HAP-1 (cell line): ENCODE measurements at regions not wholly inside any gene's neighbourhood (a gene's known extent, or its start where the extent isn't known, plus 50 kb on each side); places are given as distances from the start of the nearest gene placed in this dataset.

Source experiments
- DNase-seq, 2 experiments: peaks; one replicate each; pipeline ENCODE4 v3.0.0-alpha.2; 2016 to 2020; ENCODE audit warnings: low spot score in 2 of 2
- H3K27me3 ChIP-seq: fragments of 250-450 bp; sonication (Bioruptor Pico); 2 replicates; pipeline ENCODE4 v1.5.1; 2020; ENCODE audit warnings: low read depth, mild to moderate bottlenecking, moderate library complexity
- H3K36me3 ChIP-seq: fragments of 250-450 bp; sonication (Bioruptor Pico); replicated peaks from 2 replicates; pipeline ENCODE4 v1.5.1; 2020; ENCODE audit warnings: mild to moderate bottlenecking
- H3K4me1 ChIP-seq: fragments of 250-450 bp; sonication (Bioruptor Pico); 2 replicates; pipeline ENCODE4 v1.5.1; 2020; ENCODE audit warnings: mild to moderate bottlenecking
- H3K4me3 ChIP-seq: fragments of 250-450 bp; sonication (Bioruptor Pico); 2 replicates; pipeline ENCODE4 v1.5.1; 2020; ENCODE audit warnings: mild to moderate bottlenecking, moderate library complexity
- H3K9me3 ChIP-seq: fragments of 250-450 bp; sonication (Bioruptor Pico); 2 replicates; pipeline ENCODE4 v1.5.1; 2020; ENCODE audit warnings: mild to moderate bottlenecking, moderate library complexity
- in situ Hi-C: fragments of 300-500 bp; cut with MboI; formaldehyde crosslinking; loops from 3 replicates; pipeline ENCODE4 v1.14.3; 2020; ENCODE audit warnings: low sequenced_read_pairs, inconsistent platforms, mixed read lengths

GRCh38 chr10:58967551-58968388 is 208.7 kb upstream of the PHYHIPL start:
- in situ Hi-C loops: loop anchor here (25.0 kb wide), 2 partner anchors 245 to 845 kb away; no protein-coding TSS in a partner anchor
- H3K36me3 ChIP-seq: no peaks in the 10 kb centered on the region
- H3K27me3 ChIP-seq: no peaks in the 10 kb centered on the region
- no peak overlapping the region for H3K4me3 ChIP-seq
- peaks cover 13% of the 10 kb centered on the region for H3K4me1 ChIP-seq
- DNase-seq: peak in 1 of 2 experiments; percentile 68
- H3K9me3 ChIP-seq: no peaks in the 10 kb centered on the region

DNA sequence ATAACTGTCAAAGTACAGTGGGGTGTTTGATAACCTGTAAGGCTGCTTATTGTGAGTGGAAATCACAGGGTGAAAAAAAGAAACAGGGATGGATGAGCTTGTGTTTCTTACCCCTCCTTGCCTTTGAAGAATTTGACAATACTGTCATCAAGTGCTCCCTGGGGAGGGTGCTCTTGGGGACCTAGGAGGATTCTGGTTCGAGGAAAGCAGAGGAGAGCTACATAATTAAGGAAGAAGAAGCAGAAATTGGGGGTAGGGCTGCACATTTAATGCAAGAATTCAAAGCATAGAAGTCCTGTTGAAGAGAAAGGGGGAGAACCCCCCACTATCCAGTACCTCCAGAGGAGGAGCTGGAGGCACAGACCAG is 208.1 kb upstream of the PHYHIPL start:
- Histone ChIP-seq H3K4me1 (peaks cover 19% of the 10 kb centered on the region), H3K27me3 (no peaks in the 10 kb centered on the region), H3K36me3 (no peaks in the 10 kb centered on the region), H3K9me3 (no peaks in the 10 kb centered on the region), H3K4me3 (no peak overlapping the region)
- DNase-seq: no peak
- in situ Hi-C loops: loop anchor here (25.0 kb wide), 2 partner anchors 244 to 844 kb away; no protein-coding TSS in a partner anchor

DNA sequence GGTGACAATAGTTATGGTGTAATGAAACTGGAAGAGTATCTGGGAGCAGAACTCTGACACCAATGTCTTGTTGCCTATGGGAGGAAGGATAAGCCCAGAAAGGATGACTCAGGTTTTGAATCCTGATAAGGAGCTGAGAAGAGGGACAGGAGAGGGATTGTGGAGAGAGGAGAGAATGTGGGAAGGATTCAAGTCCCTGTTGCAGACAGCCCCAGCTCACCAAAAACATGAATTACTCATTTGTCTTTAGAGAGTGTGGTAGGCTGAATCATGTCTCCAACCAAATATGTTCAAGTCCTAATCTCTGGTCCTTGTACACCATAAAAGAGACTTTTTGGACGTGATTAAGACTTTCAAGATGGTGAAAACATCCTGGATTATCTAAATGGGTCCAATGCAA is 206.9 kb upstream of the PHYHIPL start:
- no peaks in the 10 kb centered on the region for H3K36me3 ChIP-seq
- no peaks in the 10 kb centered on the region for H3K27me3 ChIP-seq
- H3K4me1 ChIP-seq: peaks cover 26% of the 10 kb centered on the region
- no peak for DNase-seq
- no peak overlapping the region for H3K4me3 ChIP-seq
- H3K9me3 ChIP-seq: no peaks in the 10 kb centered on the region
- in situ Hi-C loops: loop anchor here (25.0 kb wide), 2 partner anchors 243 to 843 kb away; no protein-coding TSS in a partner anchor

GRCh38 chr10:58970160-58970915 is 206.1 kb upstream of the PHYHIPL start:
- Histone ChIP-seq H3K4me1 (peaks cover 26% of the 10 kb centered on the region), H3K4me3 (no peak overlapping the region), H3K27me3 (no peaks in the 10 kb centered on the region), H3K36me3 (no peaks in the 10 kb centered on the region), H3K9me3 (no peaks in the 10 kb centered on the region)
- in situ Hi-C loops: loop anchor here (25.0 kb wide), 2 partner anchors 242 to 842 kb away; no protein-coding TSS in a partner anchor
- DNase-seq: no peak

DNA sequence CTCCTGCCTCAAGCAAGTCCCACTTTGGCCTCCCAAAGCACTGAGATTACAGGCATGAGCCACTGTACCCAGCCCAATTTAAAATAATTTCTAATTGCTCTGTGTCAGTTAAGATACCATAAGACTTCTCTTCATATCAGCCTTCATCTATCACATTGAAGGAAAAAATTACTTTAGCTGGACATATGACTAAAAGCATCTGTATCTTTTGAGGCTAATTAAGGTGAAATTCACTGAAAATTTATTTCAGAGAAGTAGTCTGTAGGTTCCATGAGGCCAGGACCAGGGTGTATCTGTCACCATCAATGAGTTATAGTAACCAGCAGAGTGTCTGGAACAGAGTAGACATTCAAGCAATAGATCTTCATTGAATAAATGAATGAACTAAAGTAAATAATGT is 205.2 kb upstream of the PHYHIPL start:
- DNase-seq: no peak
- no peaks in the 10 kb centered on the region for H3K27me3 ChIP-seq
- no peaks in the 10 kb centered on the region for H3K9me3 ChIP-seq
- no peaks in the 10 kb centered on the region for H3K36me3 ChIP-seq
- peaks cover 26% of the 10 kb centered on the region for H3K4me1 ChIP-seq
- in situ Hi-C loops: loop anchor here (25.0 kb wide), 2 partner anchors 241 to 841 kb away; no protein-coding TSS in a partner anchor
- H3K4me3 ChIP-seq: no peak overlapping the region

DNA sequence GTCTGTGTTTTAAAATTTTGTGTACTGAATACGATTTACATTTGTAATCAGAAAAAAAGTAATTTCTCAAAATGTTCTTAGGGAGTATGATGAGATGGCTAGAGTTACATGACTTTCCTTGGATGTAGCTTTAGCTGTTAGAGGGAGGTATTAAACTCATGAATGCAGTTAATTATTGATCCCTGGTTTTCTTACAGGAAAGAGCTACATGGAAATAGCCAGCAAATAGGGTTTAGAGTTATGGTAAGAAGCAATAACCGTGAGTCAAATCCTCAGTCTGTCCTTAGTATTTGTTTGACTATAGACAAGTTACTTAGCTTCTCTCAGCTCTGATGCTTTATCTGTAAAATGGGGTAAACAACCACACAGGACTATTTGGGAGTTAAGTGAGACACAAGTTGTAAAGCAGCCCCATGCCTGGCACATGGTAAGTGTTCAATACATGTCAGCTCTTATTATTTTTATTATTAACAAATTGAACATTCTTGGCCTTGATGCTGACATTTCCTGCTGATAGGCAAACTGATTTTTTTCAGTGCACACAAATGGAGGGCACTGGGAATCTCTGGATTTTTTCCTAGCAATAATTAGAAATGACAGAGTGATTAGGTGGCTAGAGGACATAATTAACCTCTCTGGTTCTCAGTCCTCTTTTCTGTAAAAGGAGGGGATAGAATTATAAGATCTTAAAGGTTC is 204.5 kb upstream of the PHYHIPL start:
- in situ Hi-C loops: loop anchor here (25.0 kb wide), 2 partner anchors 240 to 840 kb away; no protein-coding TSS in a partner anchor
- Histone ChIP-seq H3K27me3 (no peaks in the 10 kb centered on the region), H3K4me1 (peaks cover 26% of the 10 kb centered on the region), H3K9me3 (no peaks in the 10 kb centered on the region), H3K4me3 (no peak overlapping the region), H3K36me3 (no peaks in the 10 kb centered on the region)
- no peak for DNase-seq

GRCh38 chr10:58972576-58973234 is 203.7 kb upstream of the PHYHIPL start:
- in situ Hi-C loops: loop anchor here (25.0 kb wide), 2 partner anchors 240 to 840 kb away; no protein-coding TSS in a partner anchor
- Histone ChIP-seq H3K27me3 (no peaks in the 10 kb centered on the region), H3K9me3 (no peaks in the 10 kb centered on the region), H3K36me3 (no peaks in the 10 kb centered on the region), H3K4me3 (no peak overlapping the region), H3K4me1 (peaks cover 22% of the 10 kb centered on the region)
- DNase-seq: peak; percentile 78 to 79

- in situ Hi-C loops: loop anchor here (25.0 kb wide), 2 partner anchors 239 to 839 kb away; no protein-coding TSS in a partner anchor
- Histone ChIP-seq H3K9me3 (no peaks in the 10 kb centered on the region), H3K4me3 (no peak overlapping the region), H3K36me3 (no peaks in the 10 kb centered on the region), H3K4me1 (peaks cover 19% of the 10 kb centered on the region), H3K27me3 (no peaks in the 10 kb centered on the region)
- no peak for DNase-seq
These were observed 203.2 kb upstream of the PHYHIPL start for GRCh38 chr10:58973235-58973595.

GRCh38 chr10:58976254-58976653 is 200.2 kb upstream of the PHYHIPL start:
- Histone ChIP-seq H3K9me3 (no peaks in the 10 kb centered on the region), H3K4me3 (no peak overlapping the region), H3K4me1 (peaks cover 30% of the 10 kb centered on the region), H3K27me3 (no peaks in the 10 kb centered on the region), H3K36me3 (no peaks in the 10 kb centered on the region)
- in situ Hi-C loops: no loop called here
- no peak for DNase-seq

- Histone ChIP-seq H3K9me3 (no peaks in the 10 kb centered on the region), H3K4me3 (no peak overlapping the region), H3K36me3 (no peaks in the 10 kb centered on the region), H3K27me3 (no peaks in the 10 kb centered on the region), H3K4me1 (peaks cover 32% of the 10 kb centered on the region)
- in situ Hi-C loops: no loop called here
- DNase-seq: no peak
These were observed 196.7 kb upstream of the PHYHIPL start for GRCh38 chr10:58979711-58980110.

- Histone ChIP-seq H3K4me3 (no peak overlapping the region), H3K36me3 (no peaks in the 10 kb centered on the region), H3K4me1 (peaks cover 38% of the 10 kb centered on the region), H3K9me3 (no peaks in the 10 kb centered on the region), H3K27me3 (no peaks in the 10 kb centered on the region)
- DNase-seq: peak; percentile 54 to 56
- in situ Hi-C loops: no loop called here
These were observed 195.5 kb upstream of the PHYHIPL start for GRCh38 chr10:58980826-58981415.

- peak; percentile 76 to 96 for DNase-seq
- H3K27me3 ChIP-seq: no peaks in the 10 kb centered on the region
- H3K36me3 ChIP-seq: no peaks in the 10 kb centered on the region
- no peaks in the 10 kb centered on the region for H3K9me3 ChIP-seq
- in situ Hi-C loops: no loop called here
- peaks cover 47% of the 10 kb centered on the region for H3K4me1 ChIP-seq
- no peak overlapping the region for H3K4me3 ChIP-seq
These were observed 194.6 kb upstream of the PHYHIPL start for GRCh38 chr10:58981846-58982245.
